Transverse colon (tissue), 4 donors: ENCODE measurements at regions not wholly inside any gene's neighbourhood (a gene's known extent, or its start where the extent isn't known, plus 50 kb on each side); places are given as distances from the start of the nearest gene placed in this dataset.

ENCODE experiments used
- DNase-seq: peaks from one replicate; pipeline ENCODE4 v3.0.0-alpha.2; 2019
- H3K27ac ChIP-seq, 4 donors: fragments of 200-600 bp; sonication (generic); 2 replicates each; pipeline ENCODE4 v1.5.1; 2016 to 2018; ENCODE audit warnings: inconsistent platforms in 4 of 4
- H3K27me3 ChIP-seq: fragments of 200-600 bp; sonication (generic); 2 replicates; pipeline ENCODE4 v1.5.1; 2017; ENCODE audit warnings: inconsistent platforms
- H3K36me3 ChIP-seq, 4 donors: fragments of 200-600 bp; sonication (generic); 2 replicates each; pipeline ENCODE4 v1.5.1; 2017 to 2019; ENCODE audit warnings: inconsistent platforms in 4 of 4
- H3K4me1 ChIP-seq, 4 donors: fragments of 200-600 bp; sonication (generic); 2 replicates each; pipeline ENCODE4 v1.5.1; 2017 to 2020; ENCODE audit warnings: inconsistent platforms in 4 of 4
- H3K4me3 ChIP-seq, 4 donors: fragments of 200-600 bp; sonication (generic); 1 replicate in 1 of 4; 2 replicates in 3 of 4; pipeline versions ENCODE4 v1.5.1 to v1.6.1; 2017 to 2019; ENCODE audit warnings: inconsistent platforms in 4 of 4
- H3K9me3 ChIP-seq, 2 donors: fragments of 200-600 bp; sonication (generic); 2 replicates each; pipeline ENCODE4 v1.5.1; 2017 to 2019; ENCODE audit warnings: inconsistent platforms in 2 of 2
- EP300 ChIP-seq: sonication (generic); formaldehyde crosslinking; IDR thresholded peaks from one replicate; pipeline ENCODE4 v1.6.1; 2017; ENCODE audit warnings: antibody characterized with exemption, low read depth
- POLR2A ChIP-seq: fragments of 450-650 bp; IDR thresholded peaks from one replicate; pipeline ENCODE4 v1.6.1; 2016; ENCODE audit warnings: antibody characterized with exemption, mild to moderate bottlenecking, moderate library complexity
- POLR2AphosphoS5 ChIP-seq, 3 donors: sonication (generic); formaldehyde crosslinking; IDR thresholded peaks; one replicate each; pipeline ENCODE4 v1.6.1; 2016; ENCODE audit warnings: antibody characterized with exemption in 3 of 3
- WGBS, 2 donors: methylation state at CpG; one replicate each; pipeline ENCODE4 v1.1.5; 2018; ENCODE audit warnings: low coverage in 1 of 2; 5-methylcytosine and 5-hydroxymethylcytosine counted together
- in situ Hi-C, 4 donors: fragments of 200-750 bp; cut with MboI; loops; one replicate each; pipeline versions ENCODE4 v1.15.0 to v1.15.1; 2017; ENCODE audit warnings: low sequenced_read_pairs in 3 of 4, low pct_ligation_motif_present in 1 of 4, low pct_unique_long_range_greater_than_20kb in 1 of 4
- intact Hi-C: fragments of 100-400 bp; cut with DNase I; formaldehyde crosslinking; loops from one replicate; pipeline ENCODE4 v1.15.1; 2023; ENCODE audit warnings: low total_unique reads
- TF ChIP-seq, protein P1 (sequence below), 5 experiments: fragments of 200-600 bp in 3 of 5; fragments of 450-650 bp in 2 of 5; sonication (generic) in 3 of 5; IDR thresholded peaks; 1 replicate in 2 of 5; 2 replicates in 3 of 5; pipeline ENCODE4 v1.5.1; 2016 to 2017; ENCODE audit warnings: antibody characterized with exemption in 5 of 5, inconsistent platforms in 3 of 5, mild to moderate bottlenecking in 2 of 5, moderate library complexity in 1 of 5

- Histone ChIP-seq H3K36me3 (no peaks in the 10 kb centered on the region), H3K4me3 (no peak overlapping the region), H3K4me1 (no peaks in the 10 kb centered on the region), H3K9me3 (no peaks in the 10 kb centered on the region), H3K27me3 (no peaks in the 10 kb centered on the region), H3K27ac (no peak overlapping the region)
- TF ChIP-seq POLR2AphosphoS5 (IDR thresholded peaks at IDR 0.05) (no peak), EP300 (no peak), POLR2A (no peak)
- TF ChIP-seq, protein P1, sequence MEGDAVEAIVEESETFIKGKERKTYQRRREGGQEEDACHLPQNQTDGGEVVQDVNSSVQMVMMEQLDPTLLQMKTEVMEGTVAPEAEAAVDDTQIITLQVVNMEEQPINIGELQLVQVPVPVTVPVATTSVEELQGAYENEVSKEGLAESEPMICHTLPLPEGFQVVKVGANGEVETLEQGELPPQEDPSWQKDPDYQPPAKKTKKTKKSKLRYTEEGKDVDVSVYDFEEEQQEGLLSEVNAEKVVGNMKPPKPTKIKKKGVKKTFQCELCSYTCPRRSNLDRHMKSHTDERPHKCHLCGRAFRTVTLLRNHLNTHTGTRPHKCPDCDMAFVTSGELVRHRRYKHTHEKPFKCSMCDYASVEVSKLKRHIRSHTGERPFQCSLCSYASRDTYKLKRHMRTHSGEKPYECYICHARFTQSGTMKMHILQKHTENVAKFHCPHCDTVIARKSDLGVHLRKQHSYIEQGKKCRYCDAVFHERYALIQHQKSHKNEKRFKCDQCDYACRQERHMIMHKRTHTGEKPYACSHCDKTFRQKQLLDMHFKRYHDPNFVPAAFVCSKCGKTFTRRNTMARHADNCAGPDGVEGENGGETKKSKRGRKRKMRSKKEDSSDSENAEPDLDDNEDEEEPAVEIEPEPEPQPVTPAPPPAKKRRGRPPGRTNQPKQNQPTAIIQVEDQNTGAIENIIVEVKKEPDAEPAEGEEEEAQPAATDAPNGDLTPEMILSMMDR (IDR thresholded peaks at IDR 0.05) = no peak
- no peak for DNase-seq
- in situ Hi-C loops = no loop called here
- intact Hi-C loops = no loop called here
These were observed 445.4 kb upstream of the RGMB start for GRCh38 chr5:98328015-98328414.

DNA sequence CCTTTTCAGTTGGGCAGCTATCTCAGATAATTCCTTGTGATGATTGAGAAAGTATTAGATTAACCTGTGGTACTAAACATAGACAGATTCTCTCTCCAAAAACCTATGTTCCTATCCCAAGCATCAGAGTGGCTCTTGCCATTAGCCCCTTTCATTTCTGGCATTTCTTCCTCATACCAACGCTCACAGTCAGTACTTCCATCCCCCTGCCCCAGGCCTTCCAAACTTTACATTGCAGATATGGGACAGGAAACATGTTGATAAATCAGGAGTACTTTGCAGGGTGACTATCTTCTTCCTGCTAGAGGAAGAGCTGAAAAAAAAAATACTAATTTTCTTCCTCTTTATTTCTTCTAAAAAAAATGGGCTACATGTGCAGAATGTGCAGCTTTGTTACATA, 442.6 kb upstream of the RGMB start:
- Histone ChIP-seq H3K9me3 (no peaks in the 10 kb centered on the region), H3K27me3 (no peaks in the 10 kb centered on the region), H3K4me3 (no peak overlapping the region), H3K36me3 (no peaks in the 10 kb centered on the region), H3K27ac (no peak overlapping the region), H3K4me1 (no peaks in the 10 kb centered on the region)
- in situ Hi-C loops (no loop called here), intact Hi-C loops (no loop called here)
- DNase-seq = no peak
- 58 to 60% methylated on average over 1 of the region's 1 CpG for WGBS, 2 donors
- TF ChIP-seq POLR2AphosphoS5 (IDR thresholded peaks at IDR 0.05) (no peak), EP300 (no peak), POLR2A (no peak)
- TF ChIP-seq, protein P1 (IDR thresholded peaks at IDR 0.05) = no peak

DNA sequence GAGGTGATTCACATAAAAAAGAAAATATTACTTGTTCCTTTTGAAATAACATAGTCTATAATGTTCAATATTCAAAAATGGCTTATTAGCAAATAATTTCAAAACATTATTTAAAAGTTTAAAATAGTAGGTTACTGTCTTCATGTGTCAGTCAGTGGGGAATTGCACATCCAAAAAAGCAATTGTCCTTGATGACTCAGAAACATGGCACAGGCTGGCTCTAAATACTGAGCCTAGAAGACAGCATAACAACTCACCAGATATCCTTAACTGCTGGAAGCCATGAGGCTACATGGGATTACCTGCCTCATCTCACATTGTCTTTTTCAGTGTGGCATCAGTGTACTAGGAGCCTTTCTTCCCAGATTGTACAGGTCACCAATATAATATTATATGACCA, 439.5 kb upstream of the RGMB start:
- no peak for TF ChIP-seq POLR2A
- TF ChIP-seq POLR2AphosphoS5 (IDR thresholded peaks at IDR 0.05) = no peak
- TF ChIP-seq, protein P1 (IDR thresholded peaks at IDR 0.05) = no peak
- no peak for TF ChIP-seq EP300
- no peak overlapping the region for H3K27ac ChIP-seq
- H3K4me3 ChIP-seq = no peak overlapping the region
- no peaks in the 10 kb centered on the region for H3K36me3 ChIP-seq
- H3K27me3 ChIP-seq = no peaks in the 10 kb centered on the region
- no peak for DNase-seq
- H3K4me1 ChIP-seq = no peaks in the 10 kb centered on the region
- intact Hi-C loops (no loop called here), in situ Hi-C loops (no loop called here)
- H3K9me3 ChIP-seq = no peaks in the 10 kb centered on the region

GRCh38 chr5:98334946-98335345, 438.5 kb upstream of the RGMB start:
- H3K27me3 ChIP-seq = no peaks in the 10 kb centered on the region
- no peaks in the 10 kb centered on the region for H3K36me3 ChIP-seq
- DNase-seq = no peak
- no peak overlapping the region for H3K27ac ChIP-seq
- H3K4me1 ChIP-seq = no peaks in the 10 kb centered on the region
- in situ Hi-C loops = no loop called here
- no peaks in the 10 kb centered on the region for H3K9me3 ChIP-seq
- 85 to 86% methylated on average over 5 to 6 of the region's 6 CpGs for WGBS, 2 donors
- intact Hi-C loops = no loop called here
- TF ChIP-seq EP300 = no peak
- no peak for TF ChIP-seq POLR2AphosphoS5 (IDR thresholded peaks at IDR 0.05)
- TF ChIP-seq, protein P1 (IDR thresholded peaks at IDR 0.05) = no peak
- TF ChIP-seq POLR2A = no peak
- no peak overlapping the region for H3K4me3 ChIP-seq
